ENCODE measurements at regions not wholly inside any gene's neighbourhood (a gene's known extent, or its start where the extent isn't known, plus 50 kb on each side); places are given as distances from the start of the nearest gene placed in this dataset.
"Not testable (repeated sequence)": the region's sequence is repeated elsewhere in the genome, so short reads cannot be mapped to it uniquely, and the experiment has no call there.

DNA sequence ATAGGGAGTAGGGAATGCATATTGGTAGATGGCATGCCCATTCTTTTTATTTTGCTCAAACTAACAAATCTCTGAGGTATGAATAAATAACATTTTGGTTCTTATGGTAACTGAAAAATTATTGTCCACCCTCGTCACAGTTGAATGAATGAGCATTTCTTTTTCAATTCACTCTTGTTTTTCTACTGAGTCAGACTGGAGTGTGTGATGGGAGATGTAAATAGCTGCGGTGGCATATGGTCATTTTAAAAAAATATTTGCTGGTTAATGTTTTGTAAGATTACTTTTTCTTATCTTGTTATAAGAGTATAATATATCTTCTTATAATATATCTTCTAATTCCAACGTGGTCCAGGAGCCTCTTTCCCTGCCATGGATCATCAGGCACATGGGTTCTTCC lies 586.5 kb downstream of the SLITRK5 start:
- no peak for DNase-seq

- DNase-seq, result no peak
Observed at GRCh38 chr13:88263808-88264207, 592.6 kb downstream of the SLITRK5 start.

DNA sequence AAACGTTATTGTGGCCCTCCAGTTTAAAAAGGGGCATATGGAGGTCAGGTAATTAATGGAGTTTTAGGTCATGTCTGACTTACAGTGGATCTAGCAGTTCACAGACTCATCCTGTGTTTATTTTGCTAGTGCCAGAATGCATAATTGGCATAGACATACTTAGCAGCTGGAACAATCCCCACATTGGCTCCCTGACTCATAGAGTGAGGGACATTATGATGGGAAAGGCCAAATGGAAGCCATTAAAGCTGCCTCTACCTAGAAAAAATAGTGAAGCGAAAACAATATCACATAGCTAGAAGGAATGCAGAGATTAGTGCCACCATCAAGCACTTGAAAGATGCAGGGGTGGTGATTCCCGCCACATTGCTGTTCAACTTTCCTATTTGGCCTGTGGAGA lies 610.7 kb downstream of the SLITRK5 start:
- DNase-seq, result no peak

DNA sequence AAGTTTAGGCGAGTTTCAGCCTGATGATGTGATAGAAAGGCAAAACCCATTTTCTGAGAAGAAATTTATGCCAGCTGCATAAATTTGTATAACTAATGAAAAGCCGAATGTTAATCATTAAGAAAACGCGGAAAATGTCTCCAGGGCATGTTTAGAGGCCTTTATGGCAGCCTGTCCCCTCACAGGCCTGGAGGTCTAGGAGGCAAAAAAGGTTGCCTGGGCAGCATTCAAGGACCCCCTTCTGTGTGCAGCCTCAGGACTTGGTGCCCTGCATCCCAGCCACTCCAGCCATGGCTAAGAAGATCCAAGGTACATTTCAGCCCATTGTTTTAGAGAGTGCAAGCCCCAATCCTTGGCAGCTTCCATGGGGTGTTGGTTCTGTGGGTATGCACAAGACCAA lies 614.2 kb downstream of the SLITRK5 start:
- no peak for DNase-seq

DNA sequence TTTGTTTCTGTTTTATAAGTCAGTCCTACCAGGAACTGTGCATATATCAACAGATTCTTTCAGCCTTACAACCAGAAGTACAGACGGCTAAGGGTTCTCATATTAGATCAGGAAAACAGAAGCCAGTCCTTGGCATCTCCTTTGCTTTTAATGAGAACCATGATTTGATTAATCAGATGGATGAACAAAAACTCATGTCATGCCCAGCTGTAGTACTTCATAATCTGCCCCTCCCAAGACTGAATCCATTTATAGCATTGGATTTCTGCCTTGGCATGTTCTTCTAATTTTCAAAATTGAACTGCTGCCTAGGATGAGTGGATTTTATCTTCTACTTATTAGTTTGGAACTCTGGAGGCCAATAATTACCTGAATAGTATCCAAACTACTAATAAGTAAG lies 617.2 kb downstream of the SLITRK5 start:
- DNase-seq, result no peak

DNA sequence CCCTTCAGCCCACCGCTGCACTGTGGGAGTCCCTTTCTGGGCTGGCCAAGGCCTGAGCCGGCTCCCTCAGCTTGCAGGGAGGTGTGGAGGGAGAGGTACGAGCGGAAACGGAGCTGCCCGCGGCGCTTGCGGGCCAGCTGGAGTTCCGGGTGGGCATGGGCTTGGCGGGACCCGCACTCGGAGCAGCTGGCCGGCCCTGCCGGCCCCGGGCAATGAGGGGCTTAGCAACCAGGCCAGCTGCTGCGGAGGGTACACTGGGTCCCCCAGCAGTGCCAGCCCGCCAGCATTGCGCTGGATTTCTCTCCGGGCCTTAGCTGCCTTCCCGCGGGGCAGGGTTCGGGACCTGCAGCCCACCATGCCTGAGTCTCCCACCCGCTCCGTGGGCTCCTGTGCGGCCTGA lies 620.6 kb downstream of the SLITRK5 start:
- not testable (repeated sequence) for DNase-seq

DNA sequence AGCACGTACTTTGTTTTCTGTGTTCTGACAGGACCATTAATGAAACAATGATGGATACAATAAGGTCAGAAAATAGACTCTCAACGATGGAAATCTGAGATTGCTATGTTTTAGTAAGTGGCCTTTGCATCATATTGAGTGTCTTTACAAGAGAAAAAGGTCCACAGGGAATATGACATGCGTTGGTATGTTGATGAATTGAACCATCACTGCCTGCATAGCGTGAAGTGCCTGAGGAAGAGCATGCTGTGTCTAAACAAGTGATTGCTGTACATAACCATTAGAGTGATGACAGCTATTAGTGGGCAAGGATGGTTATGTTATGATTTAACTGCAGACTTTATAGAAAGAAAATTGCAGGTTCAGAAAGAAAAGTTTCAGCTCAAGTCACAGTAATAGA lies 623.2 kb downstream of the SLITRK5 start:
- no peak for DNase-seq

GRCh38 chr13:88303157-88303556 lies 632.0 kb downstream of the SLITRK5 start:
- DNase-seq, result no peak

DNA sequence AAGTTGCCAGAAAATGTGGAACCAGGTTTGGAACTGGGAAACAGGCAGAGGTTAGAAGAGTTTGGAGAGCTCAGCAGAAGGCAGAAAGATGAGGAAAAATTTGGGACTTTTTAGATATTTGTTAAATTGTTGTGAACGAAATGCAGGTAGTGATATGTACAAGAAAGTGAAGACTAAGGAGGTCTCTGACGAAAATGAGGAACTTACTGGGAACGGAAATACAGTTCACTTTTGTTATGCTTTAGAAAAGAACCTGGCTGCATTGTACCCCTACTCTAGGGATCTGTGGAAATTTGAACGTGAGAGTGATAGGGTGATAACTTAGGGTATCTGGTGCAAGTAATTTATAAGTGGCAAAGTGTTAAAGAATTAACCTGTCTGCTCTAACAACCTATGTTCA lies 632.4 kb downstream of the SLITRK5 start:
- no peak for DNase-seq

GRCh38 chr13:88314496-88314895 lies 643.3 kb downstream of the SLITRK5 start:
- DNase-seq, result no peak

DNA sequence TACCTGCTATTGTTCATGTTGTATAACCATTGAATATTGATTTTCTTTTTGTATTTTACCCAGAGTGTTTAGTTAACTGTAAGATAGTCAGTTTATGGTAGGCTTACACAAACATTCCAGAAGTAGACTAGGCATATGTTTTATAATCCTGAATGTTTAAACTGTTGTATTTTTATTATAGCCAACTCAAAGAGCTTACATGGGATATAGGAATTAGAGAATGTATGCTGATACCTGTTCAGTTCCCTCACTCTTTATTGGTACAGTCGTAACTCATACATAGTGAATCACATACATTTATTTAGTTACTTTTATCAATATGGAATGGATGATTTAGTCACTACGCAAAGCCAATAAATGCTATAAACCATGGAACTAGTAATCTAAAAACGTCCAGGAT lies 657.9 kb downstream of the SLITRK5 start:
- DNase-seq, result no peak

GRCh38 chr13:88339271-88339741 lies 668.1 kb downstream of the SLITRK5 start:
- DNase-seq, result no peak

DNA sequence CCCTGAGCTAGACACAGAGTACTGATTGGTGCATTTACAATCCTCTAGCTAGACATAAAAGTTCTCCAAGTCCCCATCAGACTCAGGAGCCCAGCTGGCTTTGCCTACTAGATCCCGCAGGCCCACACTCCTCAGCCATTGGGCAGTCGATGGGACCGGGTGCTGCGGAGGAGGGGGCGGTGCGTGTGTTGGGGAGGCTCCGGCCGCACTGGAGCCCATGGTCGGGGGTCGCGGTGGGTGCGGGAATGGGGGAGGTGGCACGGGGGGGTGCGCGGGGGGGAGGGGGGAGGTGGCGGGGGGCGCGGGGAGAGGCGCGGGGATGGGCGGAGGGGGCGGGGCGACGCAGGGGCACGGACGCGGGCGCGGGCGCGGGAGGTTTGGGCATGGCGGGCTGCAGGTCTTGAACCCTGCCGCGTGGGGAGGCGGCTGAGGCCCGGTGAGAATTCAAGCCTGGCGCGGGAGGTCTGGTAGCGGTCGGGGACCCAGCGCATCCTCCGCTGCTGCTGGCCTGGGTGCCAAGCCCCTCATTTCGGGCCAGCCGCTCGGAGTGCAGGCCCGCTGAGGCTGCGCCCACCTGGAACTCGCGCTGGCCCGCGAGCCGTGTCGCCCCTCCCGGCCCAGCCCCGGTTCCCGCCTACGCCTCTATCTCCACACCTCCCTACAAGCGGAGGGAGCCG lies 674.1 kb downstream of the SLITRK5 start:
- DNase-seq, result no peak

DNA sequence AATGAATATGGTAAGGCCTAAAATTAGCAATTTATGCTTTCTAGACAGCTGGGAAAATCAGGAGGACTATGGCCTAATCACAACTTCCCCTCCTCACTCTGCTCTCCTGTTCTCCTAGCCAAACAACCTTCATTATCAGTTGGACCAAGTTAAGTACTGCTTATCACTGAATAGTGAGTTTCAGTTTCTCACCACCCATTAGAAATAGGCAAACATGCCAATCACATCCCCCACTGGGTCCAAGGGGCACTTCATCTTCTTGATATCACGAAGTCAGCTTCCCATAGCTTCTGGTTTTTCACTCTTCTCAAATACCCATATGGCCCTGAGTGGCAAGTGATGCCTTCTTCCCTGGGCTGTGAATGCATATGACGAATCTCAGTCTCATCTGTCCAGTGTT lies 689.6 kb downstream of the SLITRK5 start:
- no peak for DNase-seq

DNA sequence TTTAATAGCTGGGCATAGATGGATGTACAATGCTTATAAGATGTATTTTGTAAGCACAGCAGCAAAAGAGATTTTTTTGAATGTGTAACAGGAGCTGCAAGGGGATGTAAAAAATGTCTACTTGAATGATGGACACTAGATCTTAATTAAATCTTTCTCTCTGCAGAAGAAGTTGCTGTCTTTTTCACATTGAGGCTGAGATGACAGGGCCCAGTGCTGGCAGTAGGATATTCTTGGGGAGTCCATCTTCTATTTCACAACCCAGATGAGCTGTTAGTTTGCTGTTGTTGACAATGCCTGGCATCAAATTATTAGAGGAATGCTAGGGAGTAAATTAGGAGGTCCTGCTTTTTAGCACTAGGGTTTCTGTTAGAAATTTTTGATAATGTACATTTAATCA lies 698.7 kb downstream of the SLITRK5 start:
- DNase-seq, result no peak

- DNase-seq, result no peak
Observed at GRCh38 chr13:88376760-88377388, 705.7 kb downstream of the SLITRK5 start.

DNA sequence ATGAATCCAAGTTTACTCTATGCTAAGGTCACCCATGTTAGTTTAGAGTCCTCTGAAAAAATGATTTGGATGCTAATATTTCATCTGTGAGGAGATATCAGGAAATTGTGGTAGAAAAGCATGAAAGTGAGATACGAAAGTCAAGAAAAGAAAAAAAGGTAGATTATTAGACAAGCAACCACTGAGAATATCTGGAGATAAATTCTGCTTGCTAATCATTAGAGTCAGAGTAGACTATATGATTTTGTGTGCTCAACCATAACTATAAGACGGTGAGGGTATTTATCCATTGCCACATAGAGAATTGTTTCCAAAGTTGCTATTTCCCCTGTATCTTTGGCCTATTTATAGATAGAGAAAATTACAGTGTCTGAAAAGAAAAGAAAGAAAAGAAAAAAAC lies 706.7 kb downstream of the SLITRK5 start:
- no peak for DNase-seq

GRCh38 chr13:88384542-88384941 lies 713.4 kb downstream of the SLITRK5 start:
- DNase-seq, result no peak

GRCh38 chr13:88395804-88396203 lies 724.6 kb downstream of the SLITRK5 start:
- DNase-seq, result no peak

- DNase-seq, result no peak
Observed at GRCh38 chr13:88411696-88412095, 740.5 kb downstream of the SLITRK5 start.

DNA sequence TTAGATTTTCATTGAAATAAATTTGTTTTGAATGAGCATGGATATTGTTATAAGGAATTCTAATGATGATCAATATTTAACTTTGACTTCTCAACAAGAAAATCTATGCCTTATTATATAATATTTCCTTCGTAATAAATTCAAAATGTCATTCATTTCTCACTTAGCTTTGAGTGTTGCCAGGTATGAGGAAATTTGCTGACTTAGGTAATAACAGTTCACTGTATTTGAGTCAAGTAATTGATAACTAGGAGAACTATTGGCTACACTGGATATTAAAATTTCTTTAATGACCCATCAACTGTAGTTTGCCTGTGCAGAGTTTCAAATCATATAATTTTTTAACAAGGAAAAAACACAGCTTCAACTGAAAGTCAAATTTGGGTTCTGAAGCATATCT lies 746.6 kb downstream of the SLITRK5 start:
- no peak for DNase-seq

GRCh38 chr13:88424463-88424862 lies 753.3 kb downstream of the SLITRK5 start:
- no peak for DNase-seq

DNA sequence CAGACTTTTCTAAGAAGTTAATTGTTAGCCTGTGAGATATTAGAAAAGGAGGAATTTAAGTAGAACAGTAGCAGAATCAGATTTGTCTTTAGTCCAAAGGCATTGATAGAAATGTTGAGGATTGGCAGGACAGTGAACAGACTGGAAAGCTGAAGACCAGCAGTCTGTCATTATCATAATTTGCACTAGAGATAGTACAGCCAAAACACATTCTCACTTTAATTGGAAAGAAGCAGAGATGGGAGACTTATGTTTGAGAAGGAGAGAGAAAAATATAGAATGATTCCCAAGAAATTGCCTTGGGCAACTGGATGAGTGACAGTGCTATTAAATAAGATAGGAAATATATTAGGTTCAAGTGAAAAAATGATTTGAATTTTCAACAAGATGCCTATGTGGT lies 755.5 kb downstream of the SLITRK5 start:
- no peak for DNase-seq

- no peak for DNase-seq
Observed at GRCh38 chr13:88429862-88430261, 758.7 kb downstream of the SLITRK5 start.

DNA sequence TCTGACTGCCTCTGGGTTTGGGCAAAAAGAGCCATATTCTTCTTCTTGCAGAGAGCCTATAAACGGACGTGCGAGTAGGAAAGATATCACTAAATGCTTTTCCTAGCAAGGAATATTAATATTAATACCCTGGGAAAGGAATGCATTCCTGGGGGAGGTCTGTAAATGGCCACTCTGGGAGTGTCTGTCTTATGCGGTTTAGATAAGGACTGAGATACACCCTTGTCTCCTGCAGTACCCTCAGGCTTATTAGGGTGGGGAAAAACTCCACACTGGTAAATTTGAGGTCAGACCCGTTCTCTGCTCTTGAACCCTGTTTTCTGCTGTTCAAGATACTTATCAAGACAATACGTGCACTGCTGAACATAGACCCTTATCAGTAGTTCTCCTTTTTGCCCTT lies 763.8 kb downstream of the SLITRK5 start:
- no peak for DNase-seq

Data from COR-L47 (cell line).